ENCODE measurements at regions not wholly inside any gene's neighbourhood (a gene's known extent, or its start where the extent isn't known, plus 50 kb on each side); places are given as distances from the start of the nearest gene placed in this dataset.

- TF ChIP-seq ELF4 (IDR thresholded peaks at IDR 0.05) = no peak
- no peak for TF ChIP-seq TARDBP (IDR thresholded peaks at IDR 0.05)
- no peak for TF ChIP-seq SP1 (IDR thresholded peaks at IDR 0.05)
- TF ChIP-seq HDGF (IDR thresholded peaks at IDR 0.05; ENCODE audit: borderline replicate concordance) = no peak
- no peak for TF ChIP-seq BHLHE40 (IDR thresholded peaks at IDR 0.05; ENCODE audit: borderline replicate concordance)
- TF ChIP-seq NFRKB (IDR thresholded peaks at IDR 0.05) = no peak
- TF ChIP-seq FOXA1 (IDR thresholded peaks at IDR 0.05) = no peak
- no peak for TF ChIP-seq ZNF384 (IDR thresholded peaks at IDR 0.05)
- TF ChIP-seq LEF1 (IDR thresholded peaks at IDR 0.05; ENCODE audit: borderline replicate concordance) = no peak
Measured at GRCh38 chr10:121187391-121187790, 336.2 kb downstream of the WDR11 start.

Data from HEK293T (cell line).